Body of pancreas (tissue), 4 donors: ENCODE measurements at regions not wholly inside any gene's neighbourhood (a gene's known extent, or its start where the extent isn't known, plus 50 kb on each side); places are given as distances from the start of the nearest gene placed in this dataset.

ENCODE experiments used
- CTCF ChIP-seq, 7 experiments: fragments of 450-650 bp in 4 of 7; fragments of 200-600 bp in 3 of 7; sonication (generic) in 3 of 7; IDR thresholded peaks; one replicate each; pipeline ENCODE4 v1.5.1; 2016 to 2019; ENCODE audit warnings: antibody characterized with exemption in 7 of 7
- POLR2A ChIP-seq, 3 donors: fragments of 450-650 bp; IDR thresholded peaks; one replicate each; pipeline ENCODE4 v1.6.1; 2016; ENCODE audit warnings: antibody characterized with exemption in 3 of 3, mild to moderate bottlenecking in 2 of 3

GRCh38 chr11:129273944-129274711, 82.0 kb upstream of the ARHGAP32 start:
- no peak for TF ChIP-seq CTCF (IDR thresholded peaks at IDR 0.05)
- no peak for TF ChIP-seq POLR2A (IDR thresholded peaks at IDR 0.05)
